HCT116 (cell line): ENCODE measurements at regions not wholly inside any gene's neighbourhood (a gene's known extent, or its start where the extent isn't known, plus 50 kb on each side); places are given as distances from the start of the nearest gene placed in this dataset.

Source experiments
- ATAC-seq: fragments of 200-7000 bp; cut with Tn5 transposase; 2 replicates; pipeline ENCODE4 v1.9.1; 2020; ENCODE audit warnings: mild to moderate bottlenecking, moderate library complexity
- BruUV-seq: library from RNA; stranded (reverse); fragments of 400-500 nt; replicated peaks from 2 replicates; lab custom pipeline; 2021; lab: Mats Ljungman, UMichigan
- CTCF ChIA-PET: fragments of 300-600 bp; sonication (Branson Sonifier 250); formaldehyde crosslinking; loops from one replicate; lab custom pipeline; 2021; ENCODE audit warnings: antibody characterized with exemption; lab: Charles Lee
- POLR2A ChIA-PET: fragments of 300-600, 350-600 bp; sonication (Branson Sonifier 250); formaldehyde crosslinking; loops from one replicate; lab custom pipeline; 2021; ENCODE audit warnings: antibody characterized with exemption; lab: Charles Lee
- RAD21 ChIA-PET, 2 experiments: fragments of 300-600 bp; sonication (Branson Sonifier 250); formaldehyde crosslinking; loops; one replicate each; lab custom pipeline; 2023; ENCODE audit warnings: low total read pairs in 2 of 2; ENCODE audit not compliant: uncharacterized antibody in 2 of 2, unreplicated experiment in 2 of 2, low non-redundant PET in 1 of 2; lab: Charles Lee
- DNase-seq: peaks from one replicate; pipeline ENCODE4 v3.0.0-alpha.2; 2010; ENCODE audit warnings: low read depth, low spot score
- H2AFZ ChIP-seq: fragments of 200-600 bp; shearing (Covaris generic), sonication (generic); 2 replicates; pipeline ENCODE4 v1.6.1; 2017; ENCODE audit warnings: low read depth, mixed run types, mixed read lengths, antibody characterized with exemption, low read length; ENCODE audit not compliant: poor library complexity, severe bottlenecking
- H3K27ac ChIP-seq: 2 replicates; pipeline ENCODE4 v1.5.1; 2012; ENCODE audit warnings: low read depth, low read length
- H3K27me3 ChIP-seq: fragments of 200-600 bp; sonication (generic); 2 replicates; pipeline ENCODE4 v1.6.1; 2016; ENCODE audit warnings: mixed run types, low read length, mixed read lengths; ENCODE audit not compliant: insufficient read depth
- H3K36me3 ChIP-seq, 2 experiments: fragments of 200-500 bp in 1 of 2; fragments of 200-600 bp in 1 of 2; sonication (Bioruptor generic) in 1 of 2; sonication (generic) in 1 of 2; 2 replicates each; pipeline versions ENCODE4 v1.5.1 to v1.6.1; 2014 to 2016; ENCODE audit warnings: low read length in 2 of 2, inconsistent platforms in 1 of 2, mixed read lengths in 1 of 2, mixed run types in 1 of 2; ENCODE audit not compliant: insufficient read depth in 2 of 2, control insufficient read depth in 1 of 2
- H3K4me1 ChIP-seq, 2 experiments: fragments of 200-600 bp in 1 of 2; sonication (generic) in 1 of 2; 2 replicates each; pipeline versions ENCODE4 v1.5.1 to v1.6.1; 2012 to 2017; ENCODE audit warnings: low read length in 2 of 2, inconsistent platforms in 1 of 2, mild to moderate bottlenecking in 1 of 2, mixed read lengths in 1 of 2, mixed run types in 1 of 2, moderate library complexity in 1 of 2; ENCODE audit not compliant: insufficient read depth in 2 of 2, control insufficient read depth in 1 of 2
- H3K4me2 ChIP-seq: fragments of 200-600 bp; sonication (generic); 2 replicates; pipeline ENCODE4 v1.6.1; 2017; ENCODE audit warnings: mixed run types, low read length, mixed read lengths
- H3K4me3 ChIP-seq, 2 experiments: fragments of 200-600 bp in 1 of 2; sonication (generic) in 1 of 2; replicated peaks in 1 of 2; 2 replicates each; pipeline ENCODE4 v1.5.1; 2011 to 2016; ENCODE audit warnings: low read length in 2 of 2, control low read depth in 1 of 2, low read depth in 1 of 2, mild to moderate bottlenecking in 1 of 2, mixed read lengths in 1 of 2, mixed run types in 1 of 2
- H3K79me2 ChIP-seq: fragments of 200-600 bp; sonication (generic); 2 replicates; pipeline ENCODE4 v1.6.1; 2017; ENCODE audit warnings: mild to moderate bottlenecking, mixed run types, low read length, moderate library complexity, mixed read lengths; ENCODE audit not compliant: insufficient read depth
- H3K9ac ChIP-seq: fragments of 200-600 bp; sonication (generic); 2 replicates; pipeline ENCODE4 v1.6.1; 2016; ENCODE audit warnings: low read length, mixed read lengths
- H3K9me2 ChIP-seq: fragments of 200-600 bp; sonication (generic), shearing (Covaris generic); 2 replicates; pipeline ENCODE4 v1.6.1; 2017; ENCODE audit warnings: mixed run types, mild to moderate bottlenecking, moderate library complexity; ENCODE audit not compliant: insufficient read depth
- H3K9me3 ChIP-seq, 2 experiments: fragments of 200-500 bp in 1 of 2; fragments of 200-600 bp in 1 of 2; sonication (Bioruptor generic) in 1 of 2; sonication (generic) in 1 of 2; 2 replicates each; pipeline ENCODE4 v1.6.1; 2014 to 2017; ENCODE audit warnings: low read length in 2 of 2, mixed read lengths in 2 of 2, inconsistent platforms in 1 of 2, low read depth in 1 of 2, mild to moderate bottlenecking in 1 of 2, mixed run types in 1 of 2, moderate library complexity in 1 of 2; ENCODE audit not compliant: control insufficient read depth in 1 of 2, insufficient read depth in 1 of 2
- H4K20me1 ChIP-seq: fragments of 200-600 bp; sonication (generic), shearing (Covaris generic); 2 replicates; pipeline ENCODE4 v1.6.1; 2017; ENCODE audit warnings: mixed run types, mild to moderate bottlenecking, moderate library complexity; ENCODE audit not compliant: insufficient read depth
- CBX3 ChIP-seq: IDR thresholded peaks from 2 replicates; pipeline ENCODE4 v1.6.1; 2012; ENCODE audit warnings: low read depth
- EGR1 ChIP-seq: IDR thresholded peaks from 2 replicates; pipeline ENCODE4 v1.6.1; 2012; ENCODE audit warnings: low read depth
- ELF1 ChIP-seq: IDR thresholded peaks from 2 replicates; pipeline ENCODE4 v1.6.1; 2012; ENCODE audit warnings: low read depth, borderline replicate concordance
- EZH2 ChIP-seq: fragments of 200-600 bp; sonication (generic); IDR thresholded peaks from 2 replicates; pipeline ENCODE4 v1.6.1; 2017; ENCODE audit warnings: antibody characterized with exemption, mixed run types
- FOSL1 ChIP-seq: IDR thresholded peaks from 2 replicates; pipeline ENCODE4 v1.6.1; 2012; ENCODE audit warnings: low read depth
- POLR2A ChIP-seq: IDR thresholded peaks from 2 replicates; pipeline ENCODE4 v1.7.0; 2011; ENCODE audit warnings: borderline replicate concordance; ENCODE audit not compliant: insufficient read depth, insufficient read length; ENCODE audit errors: extremely low read depth
- RAD21 ChIP-seq: IDR thresholded peaks from 2 replicates; pipeline ENCODE4 v1.6.1; 2012; ENCODE audit warnings: low read depth, mild to moderate bottlenecking
- SP1 ChIP-seq: IDR thresholded peaks from 2 replicates; pipeline ENCODE4 v1.6.1; 2012; ENCODE audit warnings: low read depth
- SRF ChIP-seq: IDR thresholded peaks from 2 replicates; pipeline ENCODE4 v1.6.1; 2012; ENCODE audit warnings: low read depth
- TCF7L2 ChIP-seq: IDR thresholded peaks from 2 replicates; pipeline ENCODE4 v1.7.0; 2011; ENCODE audit warnings: borderline replicate concordance, inconsistent platforms; ENCODE audit not compliant: insufficient read depth, insufficient read length; ENCODE audit errors: extremely low read depth
- YY1 ChIP-seq: IDR thresholded peaks from 2 replicates; pipeline ENCODE4 v1.6.1; 2011; ENCODE audit warnings: low read length, low read depth, moderate library complexity, mild to moderate bottlenecking; ENCODE audit not compliant: insufficient replicate concordance; ENCODE audit errors: extremely low read depth
- ZFX ChIP-seq: fragments of 450-650 bp; IDR thresholded peaks from 2 replicates; pipeline ENCODE4 v1.6.1; 2017
- ZNF274 ChIP-seq: fragments of 200-500 bp; sonication (Bioruptor generic); IDR thresholded peaks from 2 replicates; pipeline ENCODE4 v1.6.1; 2014; ENCODE audit warnings: mild to moderate bottlenecking, low read depth, low read length, inconsistent platforms
- intact Hi-C: fragments of 100-400 bp; cut with micrococcal nuclease; formaldehyde crosslinking; loops from 2 replicates; pipeline ENCODE4 v1.10.0; 2022
- TF ChIP-seq, protein P1 (sequence below): IDR thresholded peaks from 2 replicates; pipeline ENCODE4 v1.6.1; 2012
- TF ChIP-seq, protein P2 (sequence below): IDR thresholded peaks from 2 replicates; pipeline ENCODE4 v1.6.1; 2012
- TF ChIP-seq, protein P3 (sequence below), 3 experiments: fragments of 200-600 bp in 1 of 3; sonication (generic) in 1 of 3; IDR thresholded peaks in 2 of 3; conservative IDR thresholded peaks in 1 of 3; 2 replicates each; pipeline ENCODE4 v1.5.1; 2012 to 2017; ENCODE audit warnings: low read depth in 2 of 3, low read length in 2 of 3, antibody characterized with exemption in 1 of 3, borderline replicate concordance in 1 of 3, control low read depth in 1 of 3, mild to moderate bottlenecking in 1 of 3, mixed read lengths in 1 of 3, mixed run types in 1 of 3, moderate library complexity in 1 of 3; ENCODE audit not compliant: insufficient read depth in 1 of 3
- TF ChIP-seq, protein P4 (sequence below): IDR thresholded peaks from 2 replicates; pipeline ENCODE4 v1.6.1; 2011; ENCODE audit warnings: mild to moderate bottlenecking, low read length, moderate library complexity; ENCODE audit not compliant: insufficient replicate concordance; ENCODE audit errors: extremely low read depth

DNA sequence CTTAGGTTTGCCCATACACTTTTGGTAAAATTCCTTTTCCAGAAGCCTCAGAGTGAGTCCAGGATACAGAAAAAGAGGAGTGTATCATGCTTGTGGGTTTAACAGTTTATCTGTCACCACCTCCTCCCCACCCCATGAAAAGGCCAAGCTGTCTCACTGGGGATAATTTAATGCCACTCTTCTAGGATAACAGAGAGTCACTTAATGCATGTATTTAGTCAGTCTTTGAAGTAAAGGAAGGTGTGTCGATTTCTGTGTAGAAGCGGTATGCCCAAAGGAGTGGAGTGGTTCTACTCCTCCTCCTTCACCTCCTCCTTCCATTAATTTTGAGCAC, 116.4 kb downstream of the QPCT start:
- H3K36me3 ChIP-seq, result no peaks in the 10 kb centered on the region
- TF ChIP-seq YY1, result no peak
- TF ChIP-seq EGR1, result no peak
- TF ChIP-seq, protein P1, sequence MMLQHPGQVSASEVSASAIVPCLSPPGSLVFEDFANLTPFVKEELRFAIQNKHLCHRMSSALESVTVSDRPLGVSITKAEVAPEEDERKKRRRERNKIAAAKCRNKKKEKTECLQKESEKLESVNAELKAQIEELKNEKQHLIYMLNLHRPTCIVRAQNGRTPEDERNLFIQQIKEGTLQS, result no peak
- TF ChIP-seq ZNF274, result no peak
- TF ChIP-seq SP1, result no peak
- TF ChIP-seq TCF7L2, result no peak
- no peak for TF ChIP-seq ELF1
- TF ChIP-seq, all 23 proteins: peak for 0
- DNase-seq, result no peak
- Histone ChIP-seq H3K9me3 (no peaks in the 10 kb centered on the region), H4K20me1 (no peaks in the 10 kb centered on the region), H3K79me2 (no peaks in the 10 kb centered on the region), H3K27ac (no peak overlapping the region), H3K4me3 (no peak overlapping the region), H3K9me2 (no peaks in the 10 kb centered on the region), H3K9ac (no peak overlapping the region), H3K4me2 (no peak overlapping the region), H2AFZ (no peak overlapping the region), H3K4me1 (no peaks in the 10 kb centered on the region), H3K27me3 (no peaks in the 10 kb centered on the region)
- POLR2A ChIA-PET, result no interaction called here
- RAD21 ChIA-PET, result no interaction called here
- no peak for ATAC-seq
- intact Hi-C loops, result no loop called here
- CTCF ChIA-PET, result no interaction called here
- no TSS peak for BruUV-seq

DNA sequence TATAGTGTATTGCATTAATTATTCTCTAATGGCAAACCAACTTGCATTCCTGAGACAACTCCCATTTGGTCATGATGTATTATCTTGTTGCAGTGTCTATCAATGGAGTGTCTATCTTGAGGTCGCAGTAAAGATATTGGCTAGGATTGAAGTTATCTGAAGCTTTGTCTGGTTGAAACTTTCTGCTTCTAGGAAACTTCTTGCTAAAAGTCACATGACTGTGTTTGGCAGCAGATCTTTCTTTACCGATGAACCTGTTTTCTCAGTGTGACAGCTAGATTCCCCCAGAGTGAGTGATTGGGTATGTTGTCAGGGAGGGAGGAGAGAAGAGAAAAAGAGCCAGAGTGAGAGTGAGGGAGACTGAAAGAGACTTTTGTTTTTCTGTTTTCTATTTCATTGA, 119.6 kb downstream of the QPCT start:
- intact Hi-C loops, result no loop called here
- no peak overlapping the region for H3K9ac ChIP-seq
- H3K9me2 ChIP-seq, result no peaks in the 10 kb centered on the region
- H3K4me1 ChIP-seq, result no peaks in the 10 kb centered on the region
- BruUV-seq, result no TSS peak
- ChIA-PET POLR2A (no interaction called here), RAD21 (no interaction called here), CTCF (no interaction called here)
- H3K79me2 ChIP-seq, result no peaks in the 10 kb centered on the region
- no peak overlapping the region for H2AFZ ChIP-seq
- ATAC-seq (no peak), DNase-seq (no peak)
- H3K4me3 ChIP-seq, result no peak overlapping the region
- no peak overlapping the region for H3K4me2 ChIP-seq
- H4K20me1 ChIP-seq, result no peaks in the 10 kb centered on the region
- H3K27ac ChIP-seq, result no peak overlapping the region
- H3K36me3 ChIP-seq, result no peaks in the 10 kb centered on the region
- no peaks in the 10 kb centered on the region for H3K27me3 ChIP-seq
- H3K9me3 ChIP-seq, result no peaks in the 10 kb centered on the region
- TF ChIP-seq EZH2, result no peak
- no peak for TF ChIP-seq YY1
- no peak for TF ChIP-seq ZFX
- no peak for TF ChIP-seq SP1
- TF ChIP-seq POLR2A, result no peak
- no peak for TF ChIP-seq EGR1
- TF ChIP-seq, protein P2, sequence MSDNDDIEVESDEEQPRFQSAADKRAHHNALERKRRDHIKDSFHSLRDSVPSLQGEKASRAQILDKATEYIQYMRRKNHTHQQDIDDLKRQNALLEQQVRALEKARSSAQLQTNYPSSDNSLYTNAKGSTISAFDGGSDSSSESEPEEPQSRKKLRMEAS, result no peak
- TF ChIP-seq, protein P1, result no peak
- TF ChIP-seq FOSL1, result no peak
- TF ChIP-seq, protein P3, sequence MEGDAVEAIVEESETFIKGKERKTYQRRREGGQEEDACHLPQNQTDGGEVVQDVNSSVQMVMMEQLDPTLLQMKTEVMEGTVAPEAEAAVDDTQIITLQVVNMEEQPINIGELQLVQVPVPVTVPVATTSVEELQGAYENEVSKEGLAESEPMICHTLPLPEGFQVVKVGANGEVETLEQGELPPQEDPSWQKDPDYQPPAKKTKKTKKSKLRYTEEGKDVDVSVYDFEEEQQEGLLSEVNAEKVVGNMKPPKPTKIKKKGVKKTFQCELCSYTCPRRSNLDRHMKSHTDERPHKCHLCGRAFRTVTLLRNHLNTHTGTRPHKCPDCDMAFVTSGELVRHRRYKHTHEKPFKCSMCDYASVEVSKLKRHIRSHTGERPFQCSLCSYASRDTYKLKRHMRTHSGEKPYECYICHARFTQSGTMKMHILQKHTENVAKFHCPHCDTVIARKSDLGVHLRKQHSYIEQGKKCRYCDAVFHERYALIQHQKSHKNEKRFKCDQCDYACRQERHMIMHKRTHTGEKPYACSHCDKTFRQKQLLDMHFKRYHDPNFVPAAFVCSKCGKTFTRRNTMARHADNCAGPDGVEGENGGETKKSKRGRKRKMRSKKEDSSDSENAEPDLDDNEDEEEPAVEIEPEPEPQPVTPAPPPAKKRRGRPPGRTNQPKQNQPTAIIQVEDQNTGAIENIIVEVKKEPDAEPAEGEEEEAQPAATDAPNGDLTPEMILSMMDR (IDR thresholded peaks at IDR 0.05 in 2 of 3, conservative IDR thresholded peaks at IDR 0.05 in 1 of 3; ENCODE audit: borderline replicate concordance in 1 of 3, insufficient read depth in 1 of 3, low read depth in 2 of 3, low read length in 2 of 3), result no peak
- no peak for TF ChIP-seq CBX3
- no peak for TF ChIP-seq RAD21
- TF ChIP-seq SRF, result no peak
- TF ChIP-seq, protein P4, sequence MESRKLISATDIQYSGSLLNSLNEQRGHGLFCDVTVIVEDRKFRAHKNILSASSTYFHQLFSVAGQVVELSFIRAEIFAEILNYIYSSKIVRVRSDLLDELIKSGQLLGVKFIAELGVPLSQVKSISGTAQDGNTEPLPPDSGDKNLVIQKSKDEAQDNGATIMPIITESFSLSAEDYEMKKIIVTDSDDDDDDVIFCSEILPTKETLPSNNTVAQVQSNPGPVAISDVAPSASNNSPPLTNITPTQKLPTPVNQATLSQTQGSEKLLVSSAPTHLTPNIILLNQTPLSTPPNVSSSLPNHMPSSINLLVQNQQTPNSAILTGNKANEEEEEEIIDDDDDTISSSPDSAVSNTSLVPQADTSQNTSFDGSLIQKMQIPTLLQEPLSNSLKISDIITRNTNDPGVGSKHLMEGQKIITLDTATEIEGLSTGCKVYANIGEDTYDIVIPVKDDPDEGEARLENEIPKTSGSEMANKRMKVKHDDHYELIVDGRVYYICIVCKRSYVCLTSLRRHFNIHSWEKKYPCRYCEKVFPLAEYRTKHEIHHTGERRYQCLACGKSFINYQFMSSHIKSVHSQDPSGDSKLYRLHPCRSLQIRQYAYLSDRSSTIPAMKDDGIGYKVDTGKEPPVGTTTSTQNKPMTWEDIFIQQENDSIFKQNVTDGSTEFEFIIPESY, result no peak
- TF ChIP-seq TCF7L2, result no peak
